Mesothelial cell of epicardium (in vitro differentiated cells): ENCODE measurements at regions not wholly inside any gene's neighbourhood (a gene's known extent, or its start where the extent isn't known, plus 50 kb on each side); places are given as distances from the start of the nearest gene placed in this dataset.

Experiments
- DNase-seq, 2 experiments: peaks; one replicate each; pipeline ENCODE4 v3.0.0; 2021; ENCODE audit warnings: low spot score in 2 of 2; ENCODE audit not compliant: unreplicated experiment in 2 of 2
- H3K27ac Mint-ChIP-seq: 2 replicates; pipeline ENCODE4 v1.8.0; 2021; ENCODE audit warnings: mixed read lengths
- H3K27me3 Mint-ChIP-seq: 2 replicates; pipeline ENCODE4 v1.8.0; 2021; ENCODE audit warnings: low read depth, mixed read lengths
- H3K36me3 Mint-ChIP-seq: 2 replicates; pipeline ENCODE4 v1.8.0; 2021; ENCODE audit warnings: mixed read lengths
- H3K4me1 Mint-ChIP-seq: 2 replicates; pipeline ENCODE4 v1.8.0; 2021; ENCODE audit warnings: mixed read lengths
- H3K4me3 Mint-ChIP-seq: 2 replicates; pipeline ENCODE4 v1.8.0; 2021; ENCODE audit warnings: mild to moderate bottlenecking, moderate library complexity, mixed read lengths
- H3K9me3 Mint-ChIP-seq: 2 replicates; pipeline ENCODE4 v1.8.0; 2021; ENCODE audit warnings: mixed read lengths
- CTCF ChIP-seq: fragments of 200-600 bp; sonication (generic); IDR thresholded peaks from one replicate; pipeline ENCODE4 v1.5.0; 2021; ENCODE audit warnings: antibody characterized with exemption; ENCODE audit not compliant: unreplicated experiment

- Mint-ChIP-seq H3K27me3 (peaks cover 35% of the 10 kb centered on the region), H3K27ac (no peak overlapping the region), H3K4me3 (no peak overlapping the region), H3K36me3 (peaks cover 4% of the 10 kb centered on the region), H3K9me3 (peaks cover 17% of the 10 kb centered on the region), H3K4me1 (no peaks in the 10 kb centered on the region)
- no peak for TF ChIP-seq CTCF
- DNase-seq: no peak
Observed at GRCh38 chr15:100824211-100824610, 55.4 kb upstream of the ALDH1A3 start.

- no peak for TF ChIP-seq CTCF
- peaks cover 2% of the 10 kb centered on the region for H3K36me3 Mint-ChIP-seq
- DNase-seq: no peak
Observed at GRCh38 chr15:100829457-100829856, 50.2 kb upstream of the ALDH1A3 start.

More at GRCh38 chr15:100829457-100829856, 50.2 kb upstream of the ALDH1A3 start:
- Mint-ChIP-seq H3K27ac (no peak overlapping the region), H3K4me1 (no peaks in the 10 kb centered on the region), H3K27me3 (peaks cover 36% of the 10 kb centered on the region), H3K4me3 (no peak overlapping the region), H3K9me3 (peaks cover 7% of the 10 kb centered on the region)
